KG1 (cell line): ENCODE measurements at regions not wholly inside any gene's neighbourhood (a gene's known extent, or its start where the extent isn't known, plus 50 kb on each side); places are given as distances from the start of the nearest gene placed in this dataset.
"Not testable (repeated sequence)": the region's sequence is repeated elsewhere in the genome, so short reads cannot be mapped to it uniquely, and the experiment has no call there.

Source experiments
- DNase-seq: peaks from one replicate; lab custom pipeline; 2025; lab: John Stamatoyannopoulos, UW

DNA sequence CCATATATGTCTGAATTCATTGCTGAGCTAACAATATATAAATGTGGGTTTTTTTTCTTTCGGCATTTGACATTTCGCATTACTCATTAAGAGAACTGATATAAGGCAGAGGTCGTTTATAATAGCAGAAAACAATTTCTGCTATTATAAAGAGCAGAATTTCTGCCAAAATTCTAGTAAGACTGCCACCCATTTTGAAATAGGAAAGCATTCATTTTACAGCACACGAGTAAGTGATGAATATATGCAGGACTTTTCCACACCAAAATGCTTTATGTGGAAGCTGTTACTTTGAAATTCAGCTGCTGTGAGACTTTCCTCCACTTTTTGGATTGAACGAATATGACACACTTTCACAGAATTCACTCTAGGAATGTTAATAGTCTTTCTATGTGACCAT, 610.9 kb upstream of the MAN1A1 start:
- DNase-seq, result no peak

- DNase-seq, result no peak
Measured at GRCh38 chr6:119960036-119960435, 610.5 kb upstream of the MAN1A1 start.

DNA sequence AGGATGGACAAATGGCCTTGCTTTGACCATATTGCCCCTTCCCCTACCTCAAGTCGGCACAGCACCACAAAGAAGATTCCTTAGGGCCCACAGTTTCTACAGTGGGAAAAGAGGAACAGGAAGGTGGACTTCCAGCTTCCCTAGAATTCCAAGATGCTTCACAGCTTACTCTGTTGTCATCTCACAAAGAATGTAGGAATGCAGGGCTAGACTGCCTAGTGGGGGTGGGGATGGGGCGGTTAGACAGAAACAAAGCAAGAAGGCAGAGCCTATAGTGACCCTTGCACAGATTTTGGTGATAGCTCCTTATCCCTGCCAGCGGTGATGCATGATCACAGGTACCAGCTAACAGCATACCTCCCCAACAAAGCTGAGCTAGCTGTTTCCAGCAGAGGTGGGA, 607.6 kb upstream of the MAN1A1 start:
- no peak for DNase-seq

GRCh38 chr6:119952696-119953095, 603.1 kb upstream of the MAN1A1 start:
- DNase-seq, result no peak

DNA sequence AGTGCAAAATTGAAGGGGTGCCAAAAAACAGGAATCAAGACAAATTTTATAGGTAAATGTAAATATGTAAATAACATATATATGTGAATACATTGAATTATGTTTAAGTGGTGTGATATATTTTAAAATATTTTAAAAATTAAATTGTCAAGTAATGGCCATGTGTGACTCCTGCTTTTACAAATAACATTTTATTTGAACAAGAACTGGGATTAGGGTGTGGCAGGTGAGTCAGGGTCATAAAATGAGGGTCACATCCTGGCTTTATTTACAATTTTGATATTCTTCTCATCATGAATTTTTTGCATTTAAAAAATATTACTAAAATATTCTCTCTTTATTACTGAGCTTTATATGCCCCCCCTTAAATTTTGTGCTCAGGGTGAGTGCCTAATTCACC, 601.1 kb upstream of the MAN1A1 start:
- DNase-seq, result no peak

DNA sequence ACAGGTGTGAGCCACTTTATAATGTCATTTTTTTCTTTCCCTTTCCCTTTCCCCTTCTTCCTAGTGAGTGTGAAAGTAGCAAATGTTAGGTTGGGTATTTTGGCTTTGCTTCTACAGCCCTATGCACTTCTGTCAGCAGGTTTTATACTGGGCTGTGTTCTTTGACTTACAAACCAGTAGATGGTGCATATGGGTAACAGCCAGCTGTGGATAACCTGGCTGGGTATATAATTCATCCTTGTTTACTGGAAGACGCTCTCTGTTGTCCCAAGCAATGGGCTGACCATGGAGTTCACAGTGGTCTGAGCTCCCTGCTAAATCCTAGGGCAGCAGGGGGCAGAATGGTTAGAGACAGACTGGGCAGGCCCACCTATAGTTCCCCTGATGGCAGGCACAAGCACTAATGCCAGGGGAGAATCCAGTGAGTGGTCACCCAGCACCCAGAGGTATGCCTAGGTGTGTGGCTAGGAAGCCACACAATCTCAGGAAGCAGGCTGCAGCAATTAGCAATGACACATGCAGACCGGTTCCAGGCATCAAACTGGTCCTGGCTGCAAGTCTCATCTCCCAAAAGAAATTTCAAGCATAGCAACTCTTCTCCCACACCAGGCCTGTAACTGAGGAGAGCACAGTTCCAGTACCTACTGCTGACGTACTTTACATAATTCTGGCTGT, 592.7 kb upstream of the MAN1A1 start:
- DNase-seq, result no peak

DNA sequence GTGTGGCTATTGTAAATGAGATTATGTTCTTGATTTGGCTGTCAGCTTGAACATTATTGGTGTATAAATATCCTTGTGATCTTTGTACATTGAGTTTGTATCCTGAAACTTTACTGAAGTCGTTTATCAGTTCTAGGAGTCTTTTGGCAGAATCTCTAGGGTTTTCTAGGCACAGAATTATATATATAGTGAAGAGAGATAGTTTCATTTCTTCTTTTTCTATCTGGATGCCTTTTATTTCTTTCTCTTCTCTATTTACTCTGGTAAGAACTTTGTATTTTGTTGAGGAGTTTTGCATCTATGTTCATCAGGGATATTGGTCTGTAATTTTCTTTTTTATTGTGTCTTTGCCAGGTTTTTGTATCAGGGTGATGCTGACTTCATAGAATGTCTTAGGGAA, 589.2 kb upstream of the MAN1A1 start:
- DNase-seq, result no peak

- no peak for DNase-seq
Measured at GRCh38 chr6:119934816-119935215, 585.3 kb upstream of the MAN1A1 start.

GRCh38 chr6:119929121-119929520, 579.6 kb upstream of the MAN1A1 start:
- DNase-seq, result no peak

DNA sequence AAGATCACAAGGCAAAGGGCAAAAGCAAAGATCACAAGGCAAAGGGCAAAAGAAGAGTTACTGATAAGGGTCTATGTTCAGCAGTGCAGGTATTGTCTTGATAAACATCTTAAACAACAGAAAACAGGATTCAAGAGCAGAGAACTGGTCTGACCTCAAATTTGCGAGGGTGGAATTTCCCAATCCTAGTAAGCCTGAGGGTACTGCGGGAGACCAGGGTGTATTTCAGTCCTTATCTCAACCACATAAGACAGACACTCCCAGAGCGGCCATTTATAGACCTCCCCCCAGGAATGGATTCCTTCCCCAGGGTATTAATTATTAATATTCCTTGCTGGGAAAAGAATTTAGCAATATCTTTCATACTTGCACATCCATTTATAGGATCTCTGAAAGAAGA, 575.3 kb upstream of the MAN1A1 start:
- not testable (repeated sequence) for DNase-seq

DNA sequence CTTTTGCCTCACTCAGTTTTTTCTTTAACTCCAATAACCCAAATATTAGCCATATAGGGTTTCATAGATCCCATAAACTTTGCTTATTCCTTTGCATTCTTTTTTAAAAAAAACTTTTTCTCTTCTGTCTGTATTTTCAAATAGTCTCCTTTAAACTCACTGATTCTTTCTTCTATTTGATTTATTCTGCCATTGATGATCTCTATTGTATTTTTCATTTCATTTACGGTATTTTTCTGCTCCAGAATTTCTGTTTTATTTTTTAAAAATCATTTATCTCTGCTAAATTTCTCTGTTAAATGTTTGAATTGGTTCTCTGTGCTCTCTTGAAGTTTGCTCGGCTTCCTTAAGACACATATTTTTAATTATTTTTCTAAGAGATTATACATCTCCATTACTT, 573.3 kb upstream of the MAN1A1 start:
- DNase-seq, result no peak

DNA sequence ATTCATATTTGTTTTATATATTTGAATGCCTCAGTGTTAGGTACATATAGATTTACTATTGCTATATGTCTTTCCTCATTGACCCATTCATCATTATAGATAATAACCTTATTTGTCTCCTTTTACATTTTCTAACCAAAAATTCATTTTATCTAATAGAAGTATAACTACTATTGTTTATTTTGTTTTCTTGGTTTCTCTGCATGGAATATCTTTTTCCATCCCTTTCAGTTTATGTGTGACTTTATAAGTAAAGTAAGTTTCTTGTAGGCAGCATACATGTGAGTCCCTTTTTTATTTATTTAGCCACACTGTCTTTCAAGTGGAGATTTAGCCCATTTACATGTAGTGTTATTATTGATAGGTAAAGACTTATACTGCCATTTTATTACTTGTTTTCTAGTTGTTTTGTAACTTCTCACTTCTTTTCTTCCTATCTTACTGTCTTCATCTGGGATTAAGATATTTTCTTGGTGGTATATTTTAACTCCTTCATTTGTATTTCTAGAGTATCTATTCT, 572.0 kb upstream of the MAN1A1 start:
- DNase-seq, result no peak

DNA sequence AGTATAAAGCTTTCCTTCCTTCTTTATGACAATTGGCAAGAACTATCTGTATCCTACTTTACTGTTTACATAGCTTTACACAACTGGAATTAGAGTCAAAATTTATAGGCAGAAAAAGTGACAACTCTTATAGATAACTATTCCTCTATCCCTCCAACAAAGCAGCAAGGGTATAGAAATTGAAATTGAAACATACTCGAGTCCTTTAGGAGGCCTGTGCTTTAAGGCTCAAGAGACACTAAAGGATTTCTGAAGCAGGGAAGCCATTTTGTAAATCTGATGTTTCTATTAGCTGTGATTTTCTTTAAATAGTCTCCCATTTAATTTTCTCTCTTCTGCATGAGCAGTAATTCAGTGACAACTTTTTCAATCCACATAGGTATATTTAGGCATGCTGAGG, 567.6 kb upstream of the MAN1A1 start:
- no peak for DNase-seq

GRCh38 chr6:119915971-119916370, 566.4 kb upstream of the MAN1A1 start:
- no peak for DNase-seq

GRCh38 chr6:119908157-119908556, 558.6 kb upstream of the MAN1A1 start:
- DNase-seq, result no peak

DNA sequence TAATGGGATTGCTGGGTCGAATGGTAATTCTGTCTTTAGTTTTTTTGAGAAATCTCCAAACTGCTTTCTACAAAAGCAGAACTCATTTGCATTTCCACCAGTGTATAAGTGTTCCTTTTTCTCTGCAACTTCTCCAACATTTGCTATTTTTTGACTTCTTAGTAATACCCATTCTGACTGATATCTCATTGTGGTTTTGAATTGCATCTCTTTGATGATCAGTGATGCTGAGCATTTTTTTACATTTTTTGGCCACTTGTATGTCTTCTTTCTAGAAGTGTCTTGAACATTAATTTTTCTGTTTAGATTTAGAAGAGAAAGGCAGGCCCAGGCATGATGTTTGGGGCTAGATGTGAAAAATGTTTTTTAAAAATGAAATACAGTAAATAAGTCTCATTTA, 553.1 kb upstream of the MAN1A1 start:
- DNase-seq, result no peak

- no peak for DNase-seq
Measured at GRCh38 chr6:119896806-119897205, 547.2 kb upstream of the MAN1A1 start.

GRCh38 chr6:119895626-119896025, 546.1 kb upstream of the MAN1A1 start:
- DNase-seq, result no peak

DNA sequence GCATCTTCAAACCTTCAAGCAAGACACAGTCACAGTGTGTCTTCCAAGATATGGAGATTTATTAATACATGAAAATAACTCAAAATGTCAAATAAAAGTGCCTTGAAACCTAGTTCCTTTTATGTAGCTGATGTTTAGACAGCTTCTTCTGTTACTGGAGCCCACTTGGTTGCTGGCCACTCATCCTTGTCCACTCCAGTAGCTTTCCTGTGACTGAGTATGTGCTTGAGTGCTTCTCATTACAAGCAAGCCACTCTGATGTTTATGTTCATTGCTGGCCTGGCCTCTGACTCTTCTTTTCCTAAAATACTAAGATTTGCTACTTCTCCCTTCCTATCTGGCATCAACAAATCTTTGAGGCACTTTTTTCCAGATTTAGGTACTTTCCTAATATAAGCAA, 545.2 kb upstream of the MAN1A1 start:
- DNase-seq, result no peak

GRCh38 chr6:119891644-119892043, 542.1 kb upstream of the MAN1A1 start:
- no peak for DNase-seq

DNA sequence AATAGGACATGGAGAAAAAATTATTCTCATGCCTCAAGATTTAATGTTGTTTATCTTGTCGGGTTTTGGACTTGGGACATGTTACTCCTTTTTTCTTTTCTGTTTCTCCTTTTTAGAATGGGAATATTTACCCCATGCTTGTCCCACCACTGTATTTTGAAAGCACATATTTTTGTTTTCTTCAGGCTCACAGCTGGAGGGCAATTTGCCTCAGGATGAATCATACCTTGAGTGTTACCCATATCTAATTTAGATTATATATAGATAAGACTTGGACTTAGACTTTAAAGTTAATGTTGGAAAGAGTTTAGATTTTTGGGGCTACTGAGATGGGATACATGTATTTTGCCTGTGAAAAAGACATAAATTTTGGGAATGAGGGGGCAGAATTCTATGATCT, 541.6 kb upstream of the MAN1A1 start:
- no peak for DNase-seq

- DNase-seq, result no peak
Measured at GRCh38 chr6:119890470-119890869, 540.9 kb upstream of the MAN1A1 start.

GRCh38 chr6:119887666-119888065, 538.1 kb upstream of the MAN1A1 start:
- DNase-seq, result no peak

- no peak for DNase-seq
Measured at GRCh38 chr6:119881416-119881815, 531.9 kb upstream of the MAN1A1 start.
